SK-N-SH (cell line): ENCODE measurements at regions not wholly inside any gene's neighbourhood (a gene's known extent, or its start where the extent isn't known, plus 50 kb on each side); places are given as distances from the start of the nearest gene placed in this dataset.

Source experiments
- CTCF ChIA-PET: fragments of 300-600, 350-600 bp; formaldehyde crosslinking; extraction: SDS; loops from one replicate; lab custom pipeline; 2021; lab: Yijun Ruan, JAX
- POLR2A ChIA-PET: fragments of 350-600 bp; sonication (Branson Sonifier 250); formaldehyde crosslinking; extraction: SDS; loops from one replicate; lab custom pipeline; 2020; ENCODE audit warnings: antibody characterized with exemption, inconsistent platforms; lab: Yijun Ruan, JAX
- DNase-seq: peaks from one replicate; pipeline ENCODE4 v3.0.0; 2012
- H2AFZ ChIP-seq: fragments of 200-600 bp; sonication (generic); 2 replicates; pipeline ENCODE4 v1.8.1; 2016; ENCODE audit warnings: antibody characterized with exemption, mild to moderate bottlenecking, low read depth
- H3F3A ChIP-seq: fragments of 200-600 bp; sonication (generic); replicated peaks from 2 replicates; pipeline ENCODE3; 2016; ENCODE audit warnings: antibody characterized with exemption, mild to moderate bottlenecking; ENCODE audit not compliant: insufficient read depth
- H3K27ac ChIP-seq, 2 experiments: fragments of 200-500 bp in 1 of 2; fragments of 200-600 bp in 1 of 2; sonication (Bioruptor generic) in 1 of 2; sonication (generic), shearing (Covaris generic) in 1 of 2; 2 replicates each; pipeline versions ENCODE4 v1.5.1 to v1.6.1; 2014 to 2016; ENCODE audit warnings: low read depth in 2 of 2, inconsistent platforms in 1 of 2, low read length in 1 of 2, mild to moderate bottlenecking in 1 of 2, mixed read lengths in 1 of 2
- H3K27me3 ChIP-seq: fragments of 200-600 bp; sonication (generic), shearing (Covaris generic); 2 replicates; pipeline ENCODE4 v1.6.1; 2016; ENCODE audit warnings: mixed run types; ENCODE audit not compliant: insufficient read depth
- H3K36me3 ChIP-seq, 2 experiments: fragments of 200-500 bp in 1 of 2; fragments of 200-600 bp in 1 of 2; sonication (Bioruptor generic) in 1 of 2; sonication (generic) in 1 of 2; replicated peaks in 1 of 2; 2 replicates each; pipeline versions ENCODE3 to v1.5.1; 2014 to 2016; ENCODE audit warnings: low read length in 1 of 2, mild to moderate bottlenecking in 1 of 2; ENCODE audit not compliant: insufficient read depth in 2 of 2, control insufficient read depth in 1 of 2
- H3K4me1 ChIP-seq, 2 experiments: fragments of 200-500 bp in 1 of 2; fragments of 200-600 bp in 1 of 2; sonication (Bioruptor generic) in 1 of 2; sonication (generic), shearing (Covaris generic) in 1 of 2; 2 replicates each; pipeline versions ENCODE4 v1.5.1 to v1.6.1; 2014 to 2016; ENCODE audit warnings: low read depth in 1 of 2, low read length in 1 of 2, mixed run types in 1 of 2; ENCODE audit not compliant: insufficient read depth in 2 of 2, control insufficient read depth in 1 of 2
- H3K4me2 ChIP-seq: fragments of 200-600 bp; sonication (generic), shearing (Covaris generic); 2 replicates; pipeline ENCODE4 v1.6.1; 2017; ENCODE audit warnings: mixed run types
- H3K4me3 ChIP-seq, 2 experiments: fragments of 200-500 bp in 1 of 2; fragments of 200-600 bp in 1 of 2; sonication (Bioruptor generic) in 1 of 2; sonication (generic), shearing (Covaris generic) in 1 of 2; 2 replicates each; pipeline versions ENCODE4 v1.5.1 to v1.8.1; 2014 to 2016; ENCODE audit warnings: low read depth in 2 of 2, inconsistent platforms in 1 of 2, low read length in 1 of 2, mild to moderate bottlenecking in 1 of 2, mixed read lengths in 1 of 2, moderate library complexity in 1 of 2
- H3K79me2 ChIP-seq: fragments of 200-600 bp; sonication (generic); 2 replicates; pipeline ENCODE4 v1.8.1; 2017; ENCODE audit warnings: mild to moderate bottlenecking; ENCODE audit not compliant: insufficient read depth
- H3K9ac ChIP-seq: fragments of 200-600 bp; sonication (generic); 2 replicates; pipeline ENCODE4 v1.6.1; 2017; ENCODE audit warnings: mixed run types
- H3K9me2 ChIP-seq: fragments of 200-600 bp; sonication (generic); 2 replicates; pipeline ENCODE4 v1.6.1; 2017; ENCODE audit warnings: mixed run types
- H3K9me3 ChIP-seq: fragments of 200-600 bp; sonication (generic); 2 replicates; pipeline ENCODE4 v1.6.1; 2017; ENCODE audit warnings: mixed run types, mild to moderate bottlenecking, moderate library complexity
- H4K20me1 ChIP-seq: fragments of 200-600 bp; sonication (generic); 2 replicates; pipeline ENCODE4 v1.6.1; 2017; ENCODE audit warnings: mild to moderate bottlenecking, mixed run types; ENCODE audit not compliant: insufficient read depth
- CHD2 ChIP-seq: fragments of 150-350 bp; IDR thresholded peaks from 2 replicates; pipeline ENCODE4 v1.6.1; 2018; ENCODE audit warnings: low read length; ENCODE audit not compliant: partially characterized antibody
- ELF1 ChIP-seq: IDR thresholded peaks from 2 replicates; pipeline ENCODE4 v1.4.0; 2012
- EP300 ChIP-seq, 2 experiments: IDR thresholded peaks; 2 replicates each; pipeline versions ENCODE4 v1.4.0 to v1.6.1; 2012; ENCODE audit warnings: borderline replicate concordance in 1 of 2, low read depth in 1 of 2, low read length in 1 of 2
- EZH2phosphoT487 ChIP-seq: fragments of 200-600 bp; sonication (generic); IDR thresholded peaks from 2 replicates; pipeline ENCODE4 v1.6.1; 2017; ENCODE audit warnings: low read depth, mixed run types, mild to moderate bottlenecking, antibody characterized with exemption, moderate library complexity, borderline replicate concordance
- FOSL2 ChIP-seq: IDR thresholded peaks from 2 replicates; pipeline ENCODE4 v1.4.0; 2012; ENCODE audit warnings: low read depth, mild to moderate bottlenecking, moderate library complexity, borderline replicate concordance
- FOXJ3 ChIP-seq: sonication (generic); formaldehyde crosslinking; IDR thresholded peaks from 2 replicates; pipeline ENCODE4 v1.5.1; 2020; ENCODE audit warnings: mild to moderate bottlenecking, missing genetic modification reagents
- FOXM1 ChIP-seq: IDR thresholded peaks from 2 replicates; pipeline ENCODE4 v1.4.0; 2012; ENCODE audit warnings: low read depth, mild to moderate bottlenecking
- GABPA ChIP-seq: IDR thresholded peaks from 2 replicates; pipeline ENCODE4 v1.4.0; 2012; ENCODE audit warnings: low read depth, mild to moderate bottlenecking
- JUND ChIP-seq: IDR thresholded peaks from 2 replicates; pipeline ENCODE4 v1.4.0; 2012
- MEF2A ChIP-seq: IDR thresholded peaks from 2 replicates; pipeline ENCODE4 v1.4.0; 2012; ENCODE audit warnings: low read depth, borderline replicate concordance
- MXI1 ChIP-seq: IDR thresholded peaks from 2 replicates; pipeline ENCODE4 v1.6.1; 2012; ENCODE audit warnings: mild to moderate bottlenecking, low read depth, low read length, improper control_type of control experiment
- NRF1 ChIP-seq: IDR thresholded peaks from 2 replicates; pipeline ENCODE4 v1.6.1; 2012; ENCODE audit warnings: low read depth, mild to moderate bottlenecking, low read length
- POLR2AphosphoS5 ChIP-seq: IDR thresholded peaks from 2 replicates; pipeline ENCODE4 v1.6.1; 2012; ENCODE audit warnings: low read depth, low read length
- RAD21 ChIP-seq: IDR thresholded peaks from 2 replicates; pipeline ENCODE4 v1.6.1; 2012; ENCODE audit warnings: mild to moderate bottlenecking, low read length
- RXRA ChIP-seq: IDR thresholded peaks from 2 replicates; pipeline ENCODE4 v1.4.0; 2012; ENCODE audit warnings: low read depth, mild to moderate bottlenecking, borderline replicate concordance
- SIN3A ChIP-seq: IDR thresholded peaks from 2 replicates; pipeline ENCODE4 v1.6.1; 2012; ENCODE audit warnings: low read depth, mild to moderate bottlenecking, low read length, moderate library complexity, borderline replicate concordance
- TCF12 ChIP-seq: IDR thresholded peaks from 2 replicates; pipeline ENCODE4 v1.4.0; 2012
- TEAD4 ChIP-seq: IDR thresholded peaks from 2 replicates; pipeline ENCODE4 v1.4.0; 2012; ENCODE audit warnings: mild to moderate bottlenecking, borderline replicate concordance; ENCODE audit not compliant: insufficient read depth
- WGBS: methylation state at CpG from one replicate; pipeline ENCODE4 v1.1.6; 2017; ENCODE audit warnings: low lambda C conversion rate; 5-methylcytosine and 5-hydroxymethylcytosine counted together
- TF ChIP-seq, protein P1 (sequence below): IDR thresholded peaks from 2 replicates; pipeline ENCODE4; 2012
- TF ChIP-seq, protein P2 (sequence below): IDR thresholded peaks from 2 replicates; pipeline ENCODE4 v1.4.0; 2012; ENCODE audit warnings: low read depth, borderline replicate concordance
- TF ChIP-seq, protein P3 (sequence below): IDR thresholded peaks from 2 replicates; pipeline ENCODE4 v1.4.0; 2012; ENCODE audit warnings: low read depth, borderline replicate concordance
- TF ChIP-seq, protein P4 (sequence below): fragments of 200-600 bp; sonication (generic); IDR thresholded peaks from 2 replicates; pipeline ENCODE4 v1.6.1; 2017; ENCODE audit warnings: antibody characterized with exemption, mild to moderate bottlenecking, moderate library complexity

DNA sequence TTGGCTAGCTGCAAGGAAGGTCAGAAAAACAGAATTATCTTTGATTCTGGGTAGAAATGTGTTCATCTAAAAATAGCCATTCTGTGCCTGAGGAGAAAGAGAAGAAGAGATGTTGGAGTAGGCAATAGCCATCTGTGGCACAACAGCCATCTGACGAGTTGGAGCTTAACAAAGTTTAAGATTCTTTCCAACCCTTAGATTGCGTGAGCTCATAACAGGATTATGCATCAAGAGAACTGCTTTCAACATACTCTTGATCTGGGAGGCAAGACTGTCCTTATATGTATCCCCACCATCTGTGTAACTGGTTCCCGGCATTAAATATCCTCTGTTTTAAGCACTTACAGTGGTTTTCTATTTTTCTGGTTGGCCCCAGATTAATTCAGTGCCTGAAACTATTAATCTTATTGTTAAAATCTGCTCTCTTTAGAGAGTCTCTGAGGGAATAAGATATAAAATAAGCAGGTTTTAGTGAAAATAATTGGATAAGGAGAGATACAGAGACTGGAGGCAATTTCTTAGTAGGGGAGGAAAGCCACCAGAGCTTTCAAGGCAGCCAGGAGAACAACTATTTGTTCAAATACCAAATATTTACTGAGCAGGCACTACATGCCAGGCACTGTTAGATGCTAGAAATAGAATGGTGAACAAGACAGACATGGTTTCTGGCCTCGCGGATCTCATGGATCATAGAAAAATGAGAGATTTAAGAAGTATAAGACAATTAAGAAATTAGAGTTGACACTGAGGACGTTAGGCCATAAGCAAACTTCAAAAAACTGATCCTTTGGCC, 398.0 kb downstream of the SMARCA1 start (continued):
- TF ChIP-seq TCF12, result no peak
- TF ChIP-seq, protein P1, sequence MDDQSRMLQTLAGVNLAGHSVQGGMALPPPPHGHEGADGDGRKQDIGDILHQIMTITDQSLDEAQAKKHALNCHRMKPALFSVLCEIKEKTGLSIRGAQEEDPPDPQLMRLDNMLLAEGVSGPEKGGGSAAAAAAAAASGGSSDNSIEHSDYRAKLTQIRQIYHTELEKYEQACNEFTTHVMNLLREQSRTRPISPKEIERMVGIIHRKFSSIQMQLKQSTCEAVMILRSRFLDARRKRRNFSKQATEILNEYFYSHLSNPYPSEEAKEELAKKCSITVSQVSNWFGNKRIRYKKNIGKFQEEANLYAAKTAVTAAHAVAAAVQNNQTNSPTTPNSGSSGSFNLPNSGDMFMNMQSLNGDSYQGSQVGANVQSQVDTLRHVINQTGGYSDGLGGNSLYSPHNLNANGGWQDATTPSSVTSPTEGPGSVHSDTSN, result no peak
- no peak for TF ChIP-seq RXRA
- TF ChIP-seq EZH2phosphoT487, result no peak
- no peak for TF ChIP-seq RAD21
- TF ChIP-seq TEAD4, result no peak
- no peak for TF ChIP-seq MEF2A
- TF ChIP-seq CHD2, result no peak
- no peak for TF ChIP-seq FOSL2
- TF ChIP-seq GABPA, result no peak
- TF ChIP-seq, all 33 proteins: peak for 0

DNA sequence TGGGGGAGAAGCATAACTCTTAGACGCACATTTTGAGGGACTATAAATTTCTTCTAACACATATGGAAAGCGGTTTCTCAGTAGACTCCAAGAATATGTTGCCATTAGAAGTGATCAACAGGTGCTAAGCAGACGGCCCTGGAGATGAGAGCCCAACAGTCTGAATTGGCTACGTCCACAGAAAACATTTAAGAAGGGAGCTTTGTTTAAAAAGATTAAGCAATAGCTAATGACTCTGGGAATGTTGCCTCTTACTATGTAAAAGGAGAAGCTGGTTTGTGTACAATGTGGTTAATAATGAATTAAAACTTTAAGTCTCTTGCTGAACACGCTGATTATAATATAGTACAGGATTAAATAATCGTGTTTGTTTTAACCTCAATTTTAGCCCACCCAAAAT, 399.5 kb downstream of the SMARCA1 start:
- H3K79me2 ChIP-seq, result no peaks in the 10 kb centered on the region
- H3K9me2 ChIP-seq, result no peaks in the 10 kb centered on the region
- no peaks in the 10 kb centered on the region for H4K20me1 ChIP-seq
- H3K4me3 ChIP-seq, result no peak overlapping the region
- H3K4me2 ChIP-seq, result no peak overlapping the region
- no peaks in the 10 kb centered on the region for H3K9me3 ChIP-seq
- no peaks in the 10 kb centered on the region for H3K27me3 ChIP-seq
- WGBS, result 9% methylated on average over 6 of the region's 6 CpGs
- no peak for TF ChIP-seq POLR2AphosphoS5
- TF ChIP-seq, protein P2, sequence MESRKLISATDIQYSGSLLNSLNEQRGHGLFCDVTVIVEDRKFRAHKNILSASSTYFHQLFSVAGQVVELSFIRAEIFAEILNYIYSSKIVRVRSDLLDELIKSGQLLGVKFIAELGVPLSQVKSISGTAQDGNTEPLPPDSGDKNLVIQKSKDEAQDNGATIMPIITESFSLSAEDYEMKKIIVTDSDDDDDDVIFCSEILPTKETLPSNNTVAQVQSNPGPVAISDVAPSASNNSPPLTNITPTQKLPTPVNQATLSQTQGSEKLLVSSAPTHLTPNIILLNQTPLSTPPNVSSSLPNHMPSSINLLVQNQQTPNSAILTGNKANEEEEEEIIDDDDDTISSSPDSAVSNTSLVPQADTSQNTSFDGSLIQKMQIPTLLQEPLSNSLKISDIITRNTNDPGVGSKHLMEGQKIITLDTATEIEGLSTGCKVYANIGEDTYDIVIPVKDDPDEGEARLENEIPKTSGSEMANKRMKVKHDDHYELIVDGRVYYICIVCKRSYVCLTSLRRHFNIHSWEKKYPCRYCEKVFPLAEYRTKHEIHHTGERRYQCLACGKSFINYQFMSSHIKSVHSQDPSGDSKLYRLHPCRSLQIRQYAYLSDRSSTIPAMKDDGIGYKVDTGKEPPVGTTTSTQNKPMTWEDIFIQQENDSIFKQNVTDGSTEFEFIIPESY, result no peak
- TF ChIP-seq JUND, result no peak
- no peak for TF ChIP-seq RXRA
- TF ChIP-seq MXI1, result no peak
- TF ChIP-seq ELF1, result no peak
- no peak for TF ChIP-seq FOXJ3
- TF ChIP-seq, protein P1, result no peak
- TF ChIP-seq NRF1, result no peak
- TF ChIP-seq FOXM1, result no peak
- no peak for TF ChIP-seq MEF2A
- TF ChIP-seq TCF12, result no peak
- TF ChIP-seq, protein P3, sequence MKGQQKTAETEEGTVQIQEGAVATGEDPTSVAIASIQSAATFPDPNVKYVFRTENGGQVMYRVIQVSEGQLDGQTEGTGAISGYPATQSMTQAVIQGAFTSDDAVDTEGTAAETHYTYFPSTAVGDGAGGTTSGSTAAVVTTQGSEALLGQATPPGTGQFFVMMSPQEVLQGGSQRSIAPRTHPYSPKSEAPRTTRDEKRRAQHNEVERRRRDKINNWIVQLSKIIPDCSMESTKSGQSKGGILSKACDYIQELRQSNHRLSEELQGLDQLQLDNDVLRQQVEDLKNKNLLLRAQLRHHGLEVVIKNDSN, result no peak
- TF ChIP-seq EP300 (IDR thresholded peaks at IDR 0.05; ENCODE audit: borderline replicate concordance in 1 of 2, low read depth in 1 of 2, low read length in 1 of 2), result no peak
- TF ChIP-seq SIN3A, result no peak
- TF ChIP-seq, protein P4, sequence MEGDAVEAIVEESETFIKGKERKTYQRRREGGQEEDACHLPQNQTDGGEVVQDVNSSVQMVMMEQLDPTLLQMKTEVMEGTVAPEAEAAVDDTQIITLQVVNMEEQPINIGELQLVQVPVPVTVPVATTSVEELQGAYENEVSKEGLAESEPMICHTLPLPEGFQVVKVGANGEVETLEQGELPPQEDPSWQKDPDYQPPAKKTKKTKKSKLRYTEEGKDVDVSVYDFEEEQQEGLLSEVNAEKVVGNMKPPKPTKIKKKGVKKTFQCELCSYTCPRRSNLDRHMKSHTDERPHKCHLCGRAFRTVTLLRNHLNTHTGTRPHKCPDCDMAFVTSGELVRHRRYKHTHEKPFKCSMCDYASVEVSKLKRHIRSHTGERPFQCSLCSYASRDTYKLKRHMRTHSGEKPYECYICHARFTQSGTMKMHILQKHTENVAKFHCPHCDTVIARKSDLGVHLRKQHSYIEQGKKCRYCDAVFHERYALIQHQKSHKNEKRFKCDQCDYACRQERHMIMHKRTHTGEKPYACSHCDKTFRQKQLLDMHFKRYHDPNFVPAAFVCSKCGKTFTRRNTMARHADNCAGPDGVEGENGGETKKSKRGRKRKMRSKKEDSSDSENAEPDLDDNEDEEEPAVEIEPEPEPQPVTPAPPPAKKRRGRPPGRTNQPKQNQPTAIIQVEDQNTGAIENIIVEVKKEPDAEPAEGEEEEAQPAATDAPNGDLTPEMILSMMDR, result no peak
- no peak overlapping the region for H3K27ac ChIP-seq
- no peaks in the 10 kb centered on the region for H3F3A ChIP-seq
- H2AFZ ChIP-seq, result no peak overlapping the region
- no peaks in the 10 kb centered on the region for H3K36me3 ChIP-seq
- no peak overlapping the region for H3K9ac ChIP-seq
- CTCF ChIA-PET, result interaction anchor here (3.1 kb wide), 1 partner anchor 9 kb away, joined by 11 read pairs; no protein-coding TSS in a partner anchor
- POLR2A ChIA-PET, result no interaction called here
- DNase-seq, result no peak
- no peaks in the 10 kb centered on the region for H3K4me1 ChIP-seq
